Retinal pigment epithelial cell (primary cell): ENCODE measurements at regions not wholly inside any gene's neighbourhood (a gene's known extent, or its start where the extent isn't known, plus 50 kb on each side); places are given as distances from the start of the nearest gene placed in this dataset.

Experiments
- DNase-seq: peaks from one replicate; pipeline ENCODE4 v3.0.0-alpha.2; 2010; ENCODE audit warnings: low read depth
- H3K4me3 ChIP-seq: 2 replicates; pipeline ENCODE4 v1.5.1; 2011; ENCODE audit warnings: mild to moderate bottlenecking, low read length, control low read depth, moderate library complexity
- TF ChIP-seq, protein P1 (sequence below): conservative IDR thresholded peaks from 2 replicates; pipeline ENCODE4 v1.5.1; 2011; ENCODE audit warnings: low read depth, low read length, control low read depth, inconsistent platforms

DNA sequence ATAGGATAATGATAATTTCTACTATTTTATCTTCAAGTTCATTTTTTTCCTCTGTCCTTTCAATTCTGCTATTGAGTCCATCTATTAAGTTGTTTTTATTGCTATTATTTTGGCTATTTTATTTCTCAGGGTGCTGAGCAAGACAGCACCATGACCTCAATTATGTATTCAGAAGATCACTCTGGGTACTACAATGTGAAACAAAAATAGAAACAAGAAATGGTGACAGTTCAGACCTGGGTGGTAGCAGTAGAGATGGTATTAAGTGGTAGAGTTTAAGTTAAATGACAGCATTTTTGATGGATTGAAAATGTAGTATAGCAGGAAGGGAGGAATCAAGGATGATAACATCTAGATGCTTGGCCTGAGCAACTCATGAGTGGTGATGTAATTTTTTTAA is 655.3 kb upstream of the PLXNA2 start:
- no peak overlapping the region for H3K4me3 ChIP-seq
- DNase-seq: no peak
- TF ChIP-seq, protein P1, sequence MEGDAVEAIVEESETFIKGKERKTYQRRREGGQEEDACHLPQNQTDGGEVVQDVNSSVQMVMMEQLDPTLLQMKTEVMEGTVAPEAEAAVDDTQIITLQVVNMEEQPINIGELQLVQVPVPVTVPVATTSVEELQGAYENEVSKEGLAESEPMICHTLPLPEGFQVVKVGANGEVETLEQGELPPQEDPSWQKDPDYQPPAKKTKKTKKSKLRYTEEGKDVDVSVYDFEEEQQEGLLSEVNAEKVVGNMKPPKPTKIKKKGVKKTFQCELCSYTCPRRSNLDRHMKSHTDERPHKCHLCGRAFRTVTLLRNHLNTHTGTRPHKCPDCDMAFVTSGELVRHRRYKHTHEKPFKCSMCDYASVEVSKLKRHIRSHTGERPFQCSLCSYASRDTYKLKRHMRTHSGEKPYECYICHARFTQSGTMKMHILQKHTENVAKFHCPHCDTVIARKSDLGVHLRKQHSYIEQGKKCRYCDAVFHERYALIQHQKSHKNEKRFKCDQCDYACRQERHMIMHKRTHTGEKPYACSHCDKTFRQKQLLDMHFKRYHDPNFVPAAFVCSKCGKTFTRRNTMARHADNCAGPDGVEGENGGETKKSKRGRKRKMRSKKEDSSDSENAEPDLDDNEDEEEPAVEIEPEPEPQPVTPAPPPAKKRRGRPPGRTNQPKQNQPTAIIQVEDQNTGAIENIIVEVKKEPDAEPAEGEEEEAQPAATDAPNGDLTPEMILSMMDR: no peak

DNA sequence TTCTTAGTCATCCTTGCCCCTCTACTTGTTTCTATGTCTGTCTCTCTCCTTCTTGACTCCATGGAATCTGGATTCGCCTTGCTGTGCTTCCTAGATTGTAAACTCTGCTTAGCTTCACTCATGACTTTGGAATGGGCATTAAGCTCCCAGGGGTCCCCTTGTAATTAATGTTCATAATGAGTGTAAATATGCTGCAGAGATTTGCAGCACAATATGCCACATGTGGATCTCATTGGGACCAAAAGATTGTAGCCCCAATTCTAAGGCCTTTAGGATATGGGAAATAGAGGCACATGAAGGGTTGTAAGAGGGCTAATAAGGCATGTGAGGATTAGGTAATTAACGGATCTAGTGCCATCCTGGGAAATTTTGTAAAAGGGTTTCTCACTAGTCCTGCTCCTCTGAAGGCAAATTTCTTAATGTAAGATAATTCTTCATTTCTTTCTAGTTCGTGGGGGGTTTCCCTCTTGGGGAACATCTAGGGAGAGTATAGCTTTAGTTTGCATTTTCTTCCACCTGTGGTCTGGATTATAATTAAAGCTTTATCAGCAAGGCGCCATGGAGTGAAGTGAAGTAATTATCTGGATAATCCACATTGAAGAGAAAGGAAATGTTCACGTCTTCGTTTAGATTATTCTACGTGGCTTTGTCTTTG is 659.2 kb upstream of the PLXNA2 start:
- H3K4me3 ChIP-seq: no peak overlapping the region
- no peak for DNase-seq
- TF ChIP-seq, protein P1: no peak

DNA sequence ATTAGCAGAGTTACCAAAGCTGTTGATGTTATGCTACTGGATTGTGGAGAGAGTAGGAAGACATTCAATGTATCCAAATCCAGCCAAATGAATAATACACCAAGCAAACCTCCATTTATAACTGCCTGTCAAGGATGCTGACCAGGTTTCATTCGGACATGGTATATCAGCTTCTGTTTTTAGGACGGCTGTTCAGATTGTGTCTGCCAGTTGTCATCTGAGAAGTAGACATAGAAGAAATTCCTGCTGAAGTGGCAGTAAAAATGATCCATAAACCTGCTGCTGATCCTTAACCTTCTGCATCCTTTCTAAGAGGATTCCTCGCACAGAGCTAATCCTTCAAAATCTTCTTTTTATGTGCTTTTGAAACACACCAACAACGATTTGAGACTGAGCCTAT is 663.6 kb upstream of the PLXNA2 start:
- TF ChIP-seq, protein P1: no peak
- no peak overlapping the region for H3K4me3 ChIP-seq
- no peak for DNase-seq

DNA sequence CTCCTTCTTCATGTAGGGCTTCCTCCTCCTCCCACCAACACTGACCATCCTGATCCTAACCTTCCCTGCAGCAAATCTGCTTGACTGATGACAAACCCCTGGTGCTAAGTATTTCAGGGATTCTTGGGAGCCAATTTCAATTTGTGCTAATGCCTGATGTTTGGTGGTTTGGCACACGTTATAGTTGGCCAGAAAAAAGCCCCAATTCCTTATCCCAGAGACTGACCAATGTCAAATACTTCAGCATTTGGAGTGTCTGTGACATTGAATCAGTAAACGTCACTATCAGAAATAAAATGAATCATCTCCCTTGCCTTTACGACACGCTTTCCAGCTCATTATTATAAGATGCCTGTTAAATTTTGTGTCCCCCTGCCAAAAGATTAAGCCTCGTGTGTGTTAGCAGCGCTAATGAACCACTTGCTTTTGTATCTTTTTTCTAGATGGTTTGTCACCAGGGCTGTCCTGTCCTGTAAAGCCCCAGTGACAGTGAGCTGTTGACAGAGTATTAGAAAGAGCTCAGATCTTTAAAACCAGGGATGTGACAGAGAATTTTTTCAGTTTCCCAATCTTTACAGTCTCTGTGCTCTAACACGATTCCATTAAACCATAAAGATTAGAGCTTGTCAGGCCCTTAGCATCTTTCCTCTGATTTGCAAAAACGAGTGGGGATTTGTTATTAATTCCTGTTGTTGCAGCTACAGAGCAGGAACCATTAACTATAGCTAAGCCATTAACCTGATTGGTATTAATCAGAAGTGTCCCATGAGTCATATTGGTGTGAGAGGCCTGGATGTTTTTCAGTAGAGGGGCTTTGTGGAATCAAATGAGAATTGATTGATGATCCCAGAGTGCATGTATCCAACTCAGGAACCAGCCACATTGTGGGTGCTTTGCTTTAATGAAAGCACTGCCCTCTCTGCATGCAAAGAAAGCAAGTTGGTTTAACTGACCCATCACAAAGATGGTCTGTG is 665.1 kb upstream of the PLXNA2 start:
- TF ChIP-seq, protein P1: no peak
- no peak overlapping the region for H3K4me3 ChIP-seq
- no peak for DNase-seq

DNA sequence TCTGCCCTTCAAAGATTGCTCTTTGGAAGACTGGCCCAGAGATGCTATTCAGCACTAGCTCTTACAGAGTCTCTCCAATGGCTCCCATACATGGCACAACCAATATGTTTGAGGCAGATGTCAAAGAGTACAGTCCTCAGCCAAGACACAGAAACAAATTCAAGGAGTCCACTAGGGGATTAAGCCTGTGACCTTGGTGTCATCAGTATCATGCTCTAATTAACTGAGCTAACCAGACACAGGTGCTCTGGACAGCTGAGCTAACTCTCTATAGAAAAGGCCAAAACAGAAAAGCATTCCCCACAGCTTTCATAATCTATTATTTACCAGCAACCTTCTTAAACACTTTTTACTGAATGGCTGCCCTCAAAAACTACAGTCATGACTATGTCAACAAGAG is 666.0 kb upstream of the PLXNA2 start:
- TF ChIP-seq, protein P1: no peak
- no peak overlapping the region for H3K4me3 ChIP-seq
- DNase-seq: no peak

DNA sequence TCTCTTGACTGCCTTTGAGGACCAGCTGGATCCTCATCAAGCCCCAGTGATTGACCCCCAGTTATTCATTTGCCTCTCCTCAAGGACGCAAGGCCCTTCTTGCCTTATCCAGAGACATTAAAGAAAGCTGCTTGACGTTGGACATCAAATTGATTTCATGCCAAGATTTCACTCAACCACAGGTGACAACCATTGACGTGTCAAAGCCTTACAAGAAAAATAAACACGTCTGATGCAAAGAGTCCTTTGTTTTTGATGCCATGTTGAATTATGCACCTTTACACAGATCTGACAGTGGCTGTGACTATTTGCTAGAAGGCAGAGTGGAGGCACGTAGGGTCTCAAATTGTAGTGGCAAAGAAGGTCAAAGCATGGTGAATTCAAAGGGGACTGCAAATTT is 666.2 kb upstream of the CAMK1G start:
- no peak for DNase-seq
- no peak overlapping the region for H3K4me3 ChIP-seq
- TF ChIP-seq, protein P1: no peak
